ENCODE measurements at regions not wholly inside any gene's neighbourhood (a gene's known extent, or its start where the extent isn't known, plus 50 kb on each side); places are given as distances from the start of the nearest gene placed in this dataset.

- TF ChIP-seq, protein P1, sequence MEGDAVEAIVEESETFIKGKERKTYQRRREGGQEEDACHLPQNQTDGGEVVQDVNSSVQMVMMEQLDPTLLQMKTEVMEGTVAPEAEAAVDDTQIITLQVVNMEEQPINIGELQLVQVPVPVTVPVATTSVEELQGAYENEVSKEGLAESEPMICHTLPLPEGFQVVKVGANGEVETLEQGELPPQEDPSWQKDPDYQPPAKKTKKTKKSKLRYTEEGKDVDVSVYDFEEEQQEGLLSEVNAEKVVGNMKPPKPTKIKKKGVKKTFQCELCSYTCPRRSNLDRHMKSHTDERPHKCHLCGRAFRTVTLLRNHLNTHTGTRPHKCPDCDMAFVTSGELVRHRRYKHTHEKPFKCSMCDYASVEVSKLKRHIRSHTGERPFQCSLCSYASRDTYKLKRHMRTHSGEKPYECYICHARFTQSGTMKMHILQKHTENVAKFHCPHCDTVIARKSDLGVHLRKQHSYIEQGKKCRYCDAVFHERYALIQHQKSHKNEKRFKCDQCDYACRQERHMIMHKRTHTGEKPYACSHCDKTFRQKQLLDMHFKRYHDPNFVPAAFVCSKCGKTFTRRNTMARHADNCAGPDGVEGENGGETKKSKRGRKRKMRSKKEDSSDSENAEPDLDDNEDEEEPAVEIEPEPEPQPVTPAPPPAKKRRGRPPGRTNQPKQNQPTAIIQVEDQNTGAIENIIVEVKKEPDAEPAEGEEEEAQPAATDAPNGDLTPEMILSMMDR (IDR thresholded peaks at IDR 0.05 in 2 of 3, conservative IDR thresholded peaks at IDR 0.05 in 1 of 3; ENCODE audit: control insufficient read depth in 2 of 3, extremely low read depth in 1 of 3, insufficient read depth in 1 of 3, low read depth in 3 of 3, low read length in 3 of 3), result no peak
- no peak for TF ChIP-seq ZZZ3 (IDR thresholded peaks at IDR 0.05; ENCODE audit: control insufficient read depth, insufficient read length, low read depth)
- TF ChIP-seq, protein P2, sequence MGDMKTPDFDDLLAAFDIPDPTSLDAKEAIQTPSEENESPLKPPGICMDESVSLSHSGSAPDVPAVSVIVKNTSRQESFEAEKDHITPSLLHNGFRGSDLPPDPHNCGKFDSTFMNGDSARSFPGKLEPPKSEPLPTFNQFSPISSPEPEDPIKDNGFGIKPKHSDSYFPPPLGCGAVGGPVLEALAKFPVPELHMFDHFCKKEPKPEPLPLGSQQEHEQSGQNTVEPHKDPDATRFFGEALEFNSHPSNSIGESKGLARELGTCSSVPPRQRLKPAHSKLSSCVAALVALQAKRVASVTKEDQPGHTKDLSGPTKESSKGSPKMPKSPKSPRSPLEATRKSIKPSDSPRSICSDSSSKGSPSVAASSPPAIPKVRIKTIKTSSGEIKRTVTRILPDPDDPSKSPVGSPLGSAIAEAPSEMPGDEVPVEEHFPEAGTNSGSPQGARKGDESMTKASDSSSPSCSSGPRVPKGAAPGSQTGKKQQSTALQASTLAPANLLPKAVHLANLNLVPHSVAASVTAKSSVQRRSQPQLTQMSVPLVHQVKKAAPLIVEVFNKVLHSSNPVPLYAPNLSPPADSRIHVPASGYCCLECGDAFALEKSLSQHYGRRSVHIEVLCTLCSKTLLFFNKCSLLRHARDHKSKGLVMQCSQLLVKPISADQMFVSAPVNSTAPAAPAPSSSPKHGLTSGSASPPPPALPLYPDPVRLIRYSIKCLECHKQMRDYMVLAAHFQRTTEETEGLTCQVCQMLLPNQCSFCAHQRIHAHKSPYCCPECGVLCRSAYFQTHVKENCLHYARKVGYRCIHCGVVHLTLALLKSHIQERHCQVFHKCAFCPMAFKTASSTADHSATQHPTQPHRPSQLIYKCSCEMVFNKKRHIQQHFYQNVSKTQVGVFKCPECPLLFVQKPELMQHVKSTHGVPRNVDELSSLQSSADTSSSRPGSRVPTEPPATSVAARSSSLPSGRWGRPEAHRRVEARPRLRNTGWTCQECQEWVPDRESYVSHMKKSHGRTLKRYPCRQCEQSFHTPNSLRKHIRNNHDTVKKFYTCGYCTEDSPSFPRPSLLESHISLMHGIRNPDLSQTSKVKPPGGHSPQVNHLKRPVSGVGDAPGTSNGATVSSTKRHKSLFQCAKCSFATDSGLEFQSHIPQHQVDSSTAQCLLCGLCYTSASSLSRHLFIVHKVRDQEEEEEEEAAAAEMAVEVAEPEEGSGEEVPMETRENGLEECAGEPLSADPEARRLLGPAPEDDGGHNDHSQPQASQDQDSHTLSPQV (IDR thresholded peaks at IDR 0.05), result no peak
- TF ChIP-seq, protein P3, sequence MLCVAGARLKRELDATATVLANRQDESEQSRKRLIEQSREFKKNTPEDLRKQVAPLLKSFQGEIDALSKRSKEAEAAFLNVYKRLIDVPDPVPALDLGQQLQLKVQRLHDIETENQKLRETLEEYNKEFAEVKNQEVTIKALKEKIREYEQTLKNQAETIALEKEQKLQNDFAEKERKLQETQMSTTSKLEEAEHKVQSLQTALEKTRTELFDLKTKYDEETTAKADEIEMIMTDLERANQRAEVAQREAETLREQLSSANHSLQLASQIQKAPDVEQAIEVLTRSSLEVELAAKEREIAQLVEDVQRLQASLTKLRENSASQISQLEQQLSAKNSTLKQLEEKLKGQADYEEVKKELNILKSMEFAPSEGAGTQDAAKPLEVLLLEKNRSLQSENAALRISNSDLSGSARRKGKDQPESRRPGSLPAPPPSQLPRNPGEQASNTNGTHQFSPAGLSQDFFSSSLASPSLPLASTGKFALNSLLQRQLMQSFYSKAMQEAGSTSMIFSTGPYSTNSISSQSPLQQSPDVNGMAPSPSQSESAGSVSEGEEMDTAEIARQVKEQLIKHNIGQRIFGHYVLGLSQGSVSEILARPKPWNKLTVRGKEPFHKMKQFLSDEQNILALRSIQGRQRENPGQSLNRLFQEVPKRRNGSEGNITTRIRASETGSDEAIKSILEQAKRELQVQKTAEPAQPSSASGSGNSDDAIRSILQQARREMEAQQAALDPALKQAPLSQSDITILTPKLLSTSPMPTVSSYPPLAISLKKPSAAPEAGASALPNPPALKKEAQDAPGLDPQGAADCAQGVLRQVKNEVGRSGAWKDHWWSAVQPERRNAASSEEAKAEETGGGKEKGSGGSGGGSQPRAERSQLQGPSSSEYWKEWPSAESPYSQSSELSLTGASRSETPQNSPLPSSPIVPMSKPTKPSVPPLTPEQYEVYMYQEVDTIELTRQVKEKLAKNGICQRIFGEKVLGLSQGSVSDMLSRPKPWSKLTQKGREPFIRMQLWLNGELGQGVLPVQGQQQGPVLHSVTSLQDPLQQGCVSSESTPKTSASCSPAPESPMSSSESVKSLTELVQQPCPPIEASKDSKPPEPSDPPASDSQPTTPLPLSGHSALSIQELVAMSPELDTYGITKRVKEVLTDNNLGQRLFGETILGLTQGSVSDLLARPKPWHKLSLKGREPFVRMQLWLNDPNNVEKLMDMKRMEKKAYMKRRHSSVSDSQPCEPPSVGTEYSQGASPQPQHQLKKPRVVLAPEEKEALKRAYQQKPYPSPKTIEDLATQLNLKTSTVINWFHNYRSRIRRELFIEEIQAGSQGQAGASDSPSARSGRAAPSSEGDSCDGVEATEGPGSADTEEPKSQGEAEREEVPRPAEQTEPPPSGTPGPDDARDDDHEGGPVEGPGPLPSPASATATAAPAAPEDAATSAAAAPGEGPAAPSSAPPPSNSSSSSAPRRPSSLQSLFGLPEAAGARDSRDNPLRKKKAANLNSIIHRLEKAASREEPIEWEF (IDR thresholded peaks at IDR 0.05; ENCODE audit: insufficient replicate concordance, low read depth, low read length), result no peak
- no peak for TF ChIP-seq E4F1 (IDR thresholded peaks at IDR 0.05; ENCODE audit: borderline replicate concordance, partially characterized antibody)
- no peak for TF ChIP-seq POLR2A (IDR thresholded peaks at IDR 0.05; ENCODE audit: low read depth, low read length)
- no peak for TF ChIP-seq CBFB (IDR thresholded peaks at IDR 0.05; ENCODE audit: low read depth)
- TF ChIP-seq ZBTB33 (IDR thresholded peaks at IDR 0.05), result no peak
- no peak for TF ChIP-seq POU2F2 (IDR thresholded peaks at IDR 0.05; ENCODE audit: borderline replicate concordance, low read depth, low read length)
- no peak for TF ChIP-seq POLR2AphosphoS5 (IDR thresholded peaks at IDR 0.05; ENCODE audit: low read length)
- TF ChIP-seq EZH2 (IDR thresholded peaks at IDR 0.05; ENCODE audit: borderline replicate concordance, control insufficient read depth, low read depth, low read length), result no peak
- no peak for TF ChIP-seq TCF3 (IDR thresholded peaks at IDR 0.05; ENCODE audit: borderline replicate concordance, insufficient read depth, low read depth, low read length)
Observed at GRCh38 chr5:52735139-52735538, 52.6 kb upstream of the ITGA1 start.
